HCT116 (cell line): ENCODE measurements at regions not wholly inside any gene's neighbourhood (a gene's known extent, or its start where the extent isn't known, plus 50 kb on each side); places are given as distances from the start of the nearest gene placed in this dataset.
A peak's percentile ranks its signal among the peaks of the same experiment; 100 is the strongest.
"Not testable (repeated sequence)": the region's sequence is repeated elsewhere in the genome, so short reads cannot be mapped to it uniquely, and the experiment has no call there.

Experiments
- ATAC-seq: fragments of 200-7000 bp; cut with Tn5 transposase; 2 replicates; pipeline ENCODE4 v1.9.1; 2020; ENCODE audit warnings: mild to moderate bottlenecking, moderate library complexity
- BruUV-seq: library from RNA; stranded (reverse); fragments of 400-500 nt; replicated peaks from 2 replicates; lab custom pipeline; 2021; lab: Mats Ljungman, UMichigan
- CTCF ChIA-PET: fragments of 300-600 bp; sonication (Branson Sonifier 250); formaldehyde crosslinking; loops from one replicate; lab custom pipeline; 2021; ENCODE audit warnings: antibody characterized with exemption; lab: Charles Lee
- POLR2A ChIA-PET: fragments of 300-600, 350-600 bp; sonication (Branson Sonifier 250); formaldehyde crosslinking; loops from one replicate; lab custom pipeline; 2021; ENCODE audit warnings: antibody characterized with exemption; lab: Charles Lee
- RAD21 ChIA-PET, 2 experiments: fragments of 300-600 bp; sonication (Branson Sonifier 250); formaldehyde crosslinking; loops; one replicate each; lab custom pipeline; 2023; ENCODE audit warnings: low total read pairs in 2 of 2; ENCODE audit not compliant: uncharacterized antibody in 2 of 2, unreplicated experiment in 2 of 2, low non-redundant PET in 1 of 2; lab: Charles Lee
- DNase-seq: peaks from one replicate; pipeline ENCODE4 v3.0.0-alpha.2; 2010; ENCODE audit warnings: low read depth, low spot score
- H2AFZ ChIP-seq: fragments of 200-600 bp; shearing (Covaris generic), sonication (generic); 2 replicates; pipeline ENCODE4 v1.6.1; 2017; ENCODE audit warnings: low read depth, mixed run types, mixed read lengths, antibody characterized with exemption, low read length; ENCODE audit not compliant: poor library complexity, severe bottlenecking
- H3K27ac ChIP-seq: 2 replicates; pipeline ENCODE4 v1.5.1; 2012; ENCODE audit warnings: low read depth, low read length
- H3K27me3 ChIP-seq: fragments of 200-600 bp; sonication (generic); 2 replicates; pipeline ENCODE4 v1.6.1; 2016; ENCODE audit warnings: mixed run types, low read length, mixed read lengths; ENCODE audit not compliant: insufficient read depth
- H3K36me3 ChIP-seq, 2 experiments: fragments of 200-500 bp in 1 of 2; fragments of 200-600 bp in 1 of 2; sonication (Bioruptor generic) in 1 of 2; sonication (generic) in 1 of 2; 2 replicates each; pipeline versions ENCODE4 v1.5.1 to v1.6.1; 2014 to 2016; ENCODE audit warnings: low read length in 2 of 2, inconsistent platforms in 1 of 2, mixed read lengths in 1 of 2, mixed run types in 1 of 2; ENCODE audit not compliant: insufficient read depth in 2 of 2, control insufficient read depth in 1 of 2
- H3K4me1 ChIP-seq, 2 experiments: fragments of 200-600 bp in 1 of 2; sonication (generic) in 1 of 2; 2 replicates each; pipeline versions ENCODE4 v1.5.1 to v1.6.1; 2012 to 2017; ENCODE audit warnings: low read length in 2 of 2, inconsistent platforms in 1 of 2, mild to moderate bottlenecking in 1 of 2, mixed read lengths in 1 of 2, mixed run types in 1 of 2, moderate library complexity in 1 of 2; ENCODE audit not compliant: insufficient read depth in 2 of 2, control insufficient read depth in 1 of 2
- H3K4me2 ChIP-seq: fragments of 200-600 bp; sonication (generic); 2 replicates; pipeline ENCODE4 v1.6.1; 2017; ENCODE audit warnings: mixed run types, low read length, mixed read lengths
- H3K4me3 ChIP-seq, 2 experiments: fragments of 200-600 bp in 1 of 2; sonication (generic) in 1 of 2; replicated peaks in 1 of 2; 2 replicates each; pipeline ENCODE4 v1.5.1; 2011 to 2016; ENCODE audit warnings: low read length in 2 of 2, control low read depth in 1 of 2, low read depth in 1 of 2, mild to moderate bottlenecking in 1 of 2, mixed read lengths in 1 of 2, mixed run types in 1 of 2
- H3K79me2 ChIP-seq: fragments of 200-600 bp; sonication (generic); 2 replicates; pipeline ENCODE4 v1.6.1; 2017; ENCODE audit warnings: mild to moderate bottlenecking, mixed run types, low read length, moderate library complexity, mixed read lengths; ENCODE audit not compliant: insufficient read depth
- H3K9ac ChIP-seq: fragments of 200-600 bp; sonication (generic); 2 replicates; pipeline ENCODE4 v1.6.1; 2016; ENCODE audit warnings: low read length, mixed read lengths
- H3K9me2 ChIP-seq: fragments of 200-600 bp; sonication (generic), shearing (Covaris generic); 2 replicates; pipeline ENCODE4 v1.6.1; 2017; ENCODE audit warnings: mixed run types, mild to moderate bottlenecking, moderate library complexity; ENCODE audit not compliant: insufficient read depth
- H3K9me3 ChIP-seq, 2 experiments: fragments of 200-500 bp in 1 of 2; fragments of 200-600 bp in 1 of 2; sonication (Bioruptor generic) in 1 of 2; sonication (generic) in 1 of 2; 2 replicates each; pipeline ENCODE4 v1.6.1; 2014 to 2017; ENCODE audit warnings: low read length in 2 of 2, mixed read lengths in 2 of 2, inconsistent platforms in 1 of 2, low read depth in 1 of 2, mild to moderate bottlenecking in 1 of 2, mixed run types in 1 of 2, moderate library complexity in 1 of 2; ENCODE audit not compliant: control insufficient read depth in 1 of 2, insufficient read depth in 1 of 2
- H4K20me1 ChIP-seq: fragments of 200-600 bp; sonication (generic), shearing (Covaris generic); 2 replicates; pipeline ENCODE4 v1.6.1; 2017; ENCODE audit warnings: mixed run types, mild to moderate bottlenecking, moderate library complexity; ENCODE audit not compliant: insufficient read depth
- CBX3 ChIP-seq: IDR thresholded peaks from 2 replicates; pipeline ENCODE4 v1.6.1; 2012; ENCODE audit warnings: low read depth
- CEBPB ChIP-seq: IDR thresholded peaks from 2 replicates; pipeline ENCODE4 v1.6.1; 2012; ENCODE audit warnings: low read depth
- FOSL1 ChIP-seq: IDR thresholded peaks from 2 replicates; pipeline ENCODE4 v1.6.1; 2012; ENCODE audit warnings: low read depth
- JUND ChIP-seq: IDR thresholded peaks from 2 replicates; pipeline ENCODE4 v1.6.1; 2012
- POLR2AphosphoS5 ChIP-seq: IDR thresholded peaks from 2 replicates; pipeline ENCODE4 v1.6.1; 2011; ENCODE audit warnings: mild to moderate bottlenecking, low read depth, low read length, moderate library complexity
- SIN3A ChIP-seq: IDR thresholded peaks from 2 replicates; pipeline ENCODE4 v1.6.1; 2012; ENCODE audit warnings: low read depth
- SP1 ChIP-seq: IDR thresholded peaks from 2 replicates; pipeline ENCODE4 v1.6.1; 2012; ENCODE audit warnings: low read depth
- SRF ChIP-seq: IDR thresholded peaks from 2 replicates; pipeline ENCODE4 v1.6.1; 2012; ENCODE audit warnings: low read depth
- TCF7L2 ChIP-seq: IDR thresholded peaks from 2 replicates; pipeline ENCODE4 v1.7.0; 2011; ENCODE audit warnings: borderline replicate concordance, inconsistent platforms; ENCODE audit not compliant: insufficient read depth, insufficient read length; ENCODE audit errors: extremely low read depth
- intact Hi-C: fragments of 100-400 bp; cut with micrococcal nuclease; formaldehyde crosslinking; loops from 2 replicates; pipeline ENCODE4 v1.10.0; 2022
- TF ChIP-seq, protein P1 (sequence below): IDR thresholded peaks from 2 replicates; pipeline ENCODE4 v1.6.1; 2012

DNA sequence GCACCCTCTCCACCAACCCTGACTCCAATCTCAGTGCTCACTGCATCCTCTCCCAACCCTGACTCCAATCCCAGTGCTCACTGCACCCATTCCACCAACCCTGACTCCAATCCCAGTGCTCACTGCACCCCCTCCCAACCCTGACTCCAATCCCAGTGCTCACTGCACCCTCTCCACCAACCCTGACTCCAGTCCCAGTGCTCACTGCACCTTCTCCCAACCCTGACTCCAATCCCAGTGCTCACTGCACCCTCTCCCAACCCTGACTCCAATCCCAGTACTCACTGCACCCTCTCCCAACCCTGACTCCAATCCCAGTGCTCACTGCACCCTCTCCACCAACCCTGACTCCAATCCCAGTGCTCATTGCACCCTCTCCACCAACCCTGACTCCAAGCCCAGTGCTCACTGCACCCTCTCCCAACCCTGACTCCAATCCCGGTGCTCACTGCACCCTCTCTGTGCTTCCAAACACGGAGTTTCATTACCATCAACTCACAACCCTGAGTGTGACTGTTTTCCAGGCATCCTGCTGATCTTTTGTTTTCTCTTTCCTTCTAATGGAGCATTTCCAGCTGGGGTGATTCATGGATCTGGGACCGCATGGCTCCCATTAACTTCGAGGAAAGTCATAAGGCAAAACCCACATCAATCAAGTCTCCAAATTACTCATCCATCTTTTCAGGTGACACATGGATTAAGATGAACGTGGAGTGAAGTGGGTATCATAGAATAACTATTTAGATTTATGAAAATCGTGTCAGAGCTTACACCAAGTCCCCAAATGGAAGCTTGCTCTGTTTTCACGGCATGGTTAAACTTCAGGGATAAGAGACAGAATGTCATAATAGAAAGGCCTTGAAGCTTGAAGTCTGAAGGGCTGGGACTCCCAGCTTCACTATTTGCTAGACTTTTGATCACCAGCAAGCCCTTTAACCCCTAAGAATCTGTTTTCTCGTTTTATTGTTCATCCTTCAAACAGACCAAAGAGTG is 135.3 kb upstream of the ZNF618 start:
- peak overlapping the region; percentile 56 for H3K4me2 ChIP-seq
- BruUV-seq, H3K9me3 ChIP-seq, intact Hi-C loops, H3K27ac ChIP-seq, H4K20me1 ChIP-seq, H3K9ac ChIP-seq, RAD21 ChIA-PET, H3K9me2 ChIP-seq, H3K36me3 ChIP-seq, H2AFZ ChIP-seq, POLR2A ChIA-PET, H3K4me3 ChIP-seq, H3K79me2 ChIP-seq: not testable (repeated sequence)
- H3K27me3 ChIP-seq = peaks cover 33% of the 10 kb centered on the region
- peak; percentile 69 for ATAC-seq
- DNase-seq = peak; percentile 80
- CTCF ChIA-PET = interaction anchor here (1.1 kb wide), 1 partner anchor 342 kb away, joined by 3 read pairs; no protein-coding TSS in a partner anchor
- H3K4me1 ChIP-seq = peaks cover 3 to 14% of the 10 kb centered on the region in 2 experiments; a peak in 3 of 4 replicates
- TF ChIP-seq SIN3A (peak; percentile 76), TCF7L2 (peak; percentile 60), SP1 (peak; percentile 76), POLR2AphosphoS5 (peak; percentile 31; the same call in 1 of the 2 replicates), JUND (peak; percentile 93), FOSL1 (peak; percentile 90), CEBPB (peak; percentile 59; the same call in 1 of the 2 replicates), CBX3 (peak; percentile 63; the same call in 1 of the 2 replicates), SRF (peak; percentile 48; the same call in 1 of the 2 replicates)
- TF ChIP-seq, protein P1, sequence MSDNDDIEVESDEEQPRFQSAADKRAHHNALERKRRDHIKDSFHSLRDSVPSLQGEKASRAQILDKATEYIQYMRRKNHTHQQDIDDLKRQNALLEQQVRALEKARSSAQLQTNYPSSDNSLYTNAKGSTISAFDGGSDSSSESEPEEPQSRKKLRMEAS = peak; percentile 83
